NCI-H82 treated with DMSO at 0.1 percent for 48 hours (cell line): ENCODE measurements at regions not wholly inside any gene's neighbourhood (a gene's known extent, or its start where the extent isn't known, plus 50 kb on each side); places are given as distances from the start of the nearest gene placed in this dataset.

Experiments used
- DNase-seq: peaks from one replicate; lab custom pipeline; 2025; ENCODE audit not compliant: unreplicated experiment; lab: John Stamatoyannopoulos, UW

DNA sequence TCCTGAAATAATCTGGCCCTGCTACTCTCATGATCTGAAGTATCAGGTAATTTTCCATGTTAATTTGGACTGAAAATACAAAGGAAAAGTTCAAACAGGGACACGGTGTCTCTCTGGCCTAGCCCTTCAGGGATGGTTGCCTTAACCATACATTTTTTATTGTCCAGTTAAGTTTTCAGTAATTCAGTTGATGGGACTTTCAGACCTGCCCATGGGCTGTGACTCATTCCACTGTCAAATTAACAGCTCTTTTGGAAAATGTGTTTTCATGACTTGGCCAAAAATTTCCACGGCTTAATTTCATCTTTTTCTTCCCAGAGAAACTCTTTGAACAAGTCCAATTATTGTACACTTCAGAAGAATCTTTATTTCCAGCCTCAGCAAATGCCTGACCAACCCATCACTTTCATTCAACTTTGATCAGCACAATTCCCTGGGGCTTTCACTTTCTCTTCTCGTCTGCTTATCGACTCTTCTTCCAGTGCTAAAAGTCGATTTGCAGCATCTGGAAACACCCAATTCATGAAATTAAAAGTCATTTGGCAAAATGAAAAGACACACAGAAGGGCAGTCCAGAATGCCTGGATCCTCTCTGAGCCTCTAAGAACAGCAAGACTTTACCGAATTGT is 293.9 kb downstream of the RAB28 start:
- DNase-seq: no peak

DNA sequence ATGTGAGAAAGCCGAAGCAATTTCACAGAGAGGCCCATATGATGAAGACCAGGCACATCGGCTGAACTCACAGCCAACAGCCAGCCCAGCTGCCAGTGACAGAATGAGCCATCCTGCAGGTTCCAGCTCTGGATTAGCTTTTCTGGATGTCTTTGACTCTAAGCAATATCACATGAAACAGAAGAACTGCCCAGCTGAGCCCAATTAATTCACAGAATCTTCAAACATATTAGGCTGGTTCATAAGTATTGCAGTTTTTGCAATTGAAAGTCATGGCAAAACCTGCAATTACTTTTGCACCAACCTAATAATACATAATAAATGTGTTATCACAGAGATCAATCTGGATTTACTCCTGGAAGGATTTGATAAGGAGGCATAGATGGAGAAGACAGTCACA is 299.9 kb downstream of the RAB28 start:
- DNase-seq: no peak

DNA sequence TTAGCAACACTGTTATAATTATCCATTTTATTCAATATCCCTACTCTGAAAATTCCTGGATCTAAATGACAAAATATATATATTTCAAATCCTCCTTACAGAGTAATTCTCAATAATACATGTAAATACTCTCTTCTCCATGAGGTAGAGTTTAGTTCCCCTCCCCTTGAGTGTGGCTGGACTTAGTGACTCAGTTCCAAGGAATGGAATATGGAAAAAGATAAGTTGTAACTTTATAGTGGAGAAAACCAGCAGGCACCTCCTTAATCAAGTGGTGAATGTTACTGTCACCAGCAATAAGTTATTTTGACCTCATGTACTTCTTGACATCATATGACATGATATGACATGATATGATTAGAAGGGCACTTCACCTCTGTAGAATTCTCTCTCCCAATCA is 302.0 kb downstream of the RAB28 start:
- DNase-seq: no peak

DNA sequence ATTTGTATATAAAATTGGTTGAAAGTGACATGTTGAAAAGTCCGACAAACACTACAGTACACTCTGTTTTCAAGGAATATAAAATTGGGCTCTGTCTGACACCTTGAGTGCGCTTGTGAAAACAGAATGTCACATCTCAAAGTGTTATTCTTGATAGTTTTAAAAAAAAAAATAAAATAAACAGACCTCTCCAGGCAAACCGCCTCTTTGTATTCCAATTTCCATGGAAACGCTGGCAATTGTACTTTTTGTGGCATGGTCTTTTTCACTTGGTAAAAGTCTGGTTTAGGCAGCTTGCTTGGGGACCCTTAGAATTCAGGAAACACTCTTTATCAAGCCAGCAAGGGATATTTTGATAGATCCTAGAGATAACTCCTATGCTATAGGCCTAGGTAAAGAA is 302.5 kb downstream of the RAB28 start:
- DNase-seq: no peak

DNA sequence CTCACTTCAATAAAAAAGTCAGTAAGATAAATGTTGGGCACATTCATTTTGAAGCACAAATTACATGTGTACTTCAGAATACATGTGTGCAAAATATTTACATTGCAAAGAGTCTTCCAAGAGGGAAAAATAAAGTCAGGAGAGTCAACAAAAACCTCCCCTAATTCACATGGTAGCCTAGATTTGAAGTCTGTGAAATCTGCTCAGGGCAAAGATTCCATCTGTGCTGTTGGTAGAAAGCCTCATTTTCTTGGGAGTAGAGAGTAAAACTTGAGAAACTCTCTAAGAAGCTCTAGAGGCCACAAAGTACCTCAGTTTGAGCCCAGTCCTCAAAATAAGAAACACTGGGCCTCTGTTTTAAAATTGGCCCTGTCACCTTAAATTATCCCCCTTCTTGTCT is 303.4 kb downstream of the RAB28 start:
- DNase-seq: no peak

DNA sequence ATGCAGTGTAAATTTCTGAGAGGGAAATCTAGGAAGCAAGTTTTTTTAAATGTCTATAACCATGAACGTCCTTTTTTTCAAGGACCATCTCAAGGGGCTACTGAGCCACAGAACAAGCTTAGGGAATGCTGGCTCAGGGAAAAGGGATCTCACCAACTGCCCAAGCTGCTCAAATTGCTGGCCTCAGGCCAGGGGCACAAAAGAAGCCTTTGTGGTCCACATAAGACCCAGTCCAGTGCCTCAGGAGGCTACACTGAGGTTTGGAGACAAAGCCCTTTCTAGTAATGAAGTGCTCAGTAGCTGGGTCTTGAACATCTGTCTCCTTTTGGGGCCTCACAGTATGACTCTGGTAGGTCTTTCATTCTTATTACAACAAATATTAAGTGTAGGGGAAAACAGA is 305.5 kb downstream of the RAB28 start:
- DNase-seq: no peak

DNA sequence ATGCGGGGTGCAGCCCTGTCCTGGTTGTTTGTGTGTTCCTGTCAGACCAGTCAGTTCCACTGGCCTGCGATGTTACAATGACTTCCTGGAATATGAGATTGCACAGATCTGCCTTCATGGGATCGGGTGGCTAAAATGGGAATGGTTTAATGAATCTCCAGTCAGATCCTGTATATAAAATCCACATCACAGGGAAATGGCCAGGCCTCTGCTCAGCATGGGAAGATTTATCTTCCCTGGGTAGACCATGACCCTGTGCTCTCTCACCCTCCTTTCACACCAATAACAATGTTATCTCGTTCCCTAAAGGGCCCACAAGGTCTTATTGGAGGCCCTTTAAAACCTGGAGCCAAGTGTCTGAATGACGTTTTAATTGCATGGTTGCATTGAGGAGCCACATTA is 307.4 kb downstream of the RAB28 start:
- DNase-seq: no peak

DNA sequence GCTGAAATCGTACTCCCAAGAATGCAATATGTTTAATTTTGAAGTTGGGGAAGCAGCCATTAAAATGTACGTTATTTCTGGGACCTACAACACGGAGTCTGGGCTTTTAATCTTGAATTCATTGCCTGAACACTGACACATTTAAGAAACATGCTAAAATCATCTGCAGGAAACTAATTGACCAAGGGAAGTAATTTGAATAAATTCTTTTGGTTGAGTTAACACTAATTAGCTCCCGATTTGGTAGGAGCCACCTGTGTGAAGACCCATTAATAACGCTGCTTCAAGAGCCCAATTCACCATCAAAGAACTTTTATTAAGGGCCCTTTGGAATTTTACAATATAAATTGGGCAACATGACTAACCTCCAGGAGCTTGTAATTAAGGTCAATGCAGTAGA is 309.2 kb downstream of the RAB28 start:
- DNase-seq: no peak

DNA sequence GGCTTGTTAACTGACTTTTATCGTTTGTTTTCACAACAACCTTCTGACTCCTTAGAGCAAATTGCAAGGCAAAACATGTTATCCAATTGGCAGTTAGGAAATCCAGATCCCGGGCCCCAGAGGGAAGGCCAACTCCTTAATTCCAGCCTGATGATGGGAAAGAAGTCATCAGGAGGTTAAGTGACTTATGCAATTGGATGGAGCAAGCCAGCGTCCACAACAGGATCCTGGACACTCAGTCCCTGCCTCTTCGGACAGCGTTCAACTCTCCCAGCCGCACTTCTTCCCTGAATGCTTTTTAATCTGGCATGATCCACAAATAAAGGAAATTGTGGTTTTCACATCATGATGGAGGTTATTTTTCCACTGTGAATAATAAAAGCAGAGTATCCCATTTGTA is 310.1 kb downstream of the RAB28 start:
- no peak for DNase-seq

DNA sequence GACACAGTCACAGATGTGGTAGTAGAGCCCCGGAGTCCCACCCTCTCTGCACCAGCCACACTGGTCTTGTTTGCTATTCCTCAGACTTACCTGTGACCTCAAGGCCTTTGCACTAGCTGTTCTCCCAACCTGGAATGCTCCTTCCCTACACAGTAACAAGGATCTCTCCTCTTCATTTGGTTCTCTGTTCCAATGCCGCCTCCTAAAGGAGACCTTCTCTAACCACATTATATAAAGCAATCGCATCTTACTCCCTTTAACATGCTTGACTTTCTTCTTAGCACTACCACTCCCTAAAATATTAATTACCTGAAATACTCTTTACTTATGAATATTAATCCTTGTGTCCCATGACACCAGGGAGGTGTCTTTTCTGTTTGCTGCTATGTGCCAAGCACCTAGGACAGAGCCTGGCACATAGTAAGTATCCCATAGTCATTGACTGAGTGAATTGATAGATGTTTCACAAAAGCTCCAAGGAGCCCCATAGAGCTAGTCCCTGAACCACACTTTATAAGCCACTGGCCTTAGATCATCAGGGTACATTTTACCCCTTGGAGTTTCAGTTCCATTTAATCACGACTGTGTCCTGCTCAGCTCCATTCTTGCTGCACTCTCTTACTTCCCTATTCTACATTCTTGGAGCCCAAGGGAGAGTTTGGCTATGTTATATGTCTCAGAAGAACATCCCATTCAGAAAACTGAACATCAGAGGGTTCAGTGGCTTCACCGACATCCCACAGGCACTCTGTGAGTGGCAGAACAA is 312.7 kb downstream of the RAB28 start:
- no peak for DNase-seq

DNA sequence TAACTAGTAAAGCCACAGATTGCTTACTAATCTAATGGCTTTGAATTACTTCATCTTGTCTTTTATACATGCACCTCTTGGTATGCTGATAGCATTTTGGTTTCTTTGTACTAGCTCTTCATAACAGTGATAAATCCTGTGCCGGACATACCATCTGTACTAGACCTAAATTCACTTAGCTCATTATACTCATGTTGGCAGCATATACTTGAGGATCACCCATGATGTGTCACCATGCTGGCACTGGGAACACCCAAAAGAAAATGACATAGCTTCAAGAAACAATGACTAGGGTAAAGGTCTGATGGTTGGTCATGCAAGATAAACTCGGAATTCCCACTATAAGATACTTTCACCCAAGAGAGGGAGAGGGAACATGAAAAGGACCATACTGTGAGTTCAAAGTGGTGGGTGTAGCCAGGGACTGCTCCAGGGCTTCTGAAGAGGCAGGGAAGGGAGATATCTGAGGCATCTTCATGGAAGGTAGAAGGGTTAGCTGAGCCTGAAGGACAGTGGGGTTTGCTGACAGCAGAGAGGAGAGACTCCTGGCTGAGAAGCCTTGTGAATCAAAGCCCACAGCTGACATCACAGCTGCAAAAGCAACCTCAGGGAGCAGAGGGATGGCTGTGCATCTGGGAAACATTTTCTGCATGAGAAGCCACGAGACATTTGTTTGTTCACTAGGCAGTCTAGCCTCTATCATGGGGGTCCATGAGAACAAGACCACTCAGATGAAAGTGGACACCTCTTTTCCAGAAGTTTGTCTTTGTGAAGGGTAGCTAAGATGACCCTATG is 314.2 kb downstream of the RAB28 start:
- no peak for DNase-seq

DNA sequence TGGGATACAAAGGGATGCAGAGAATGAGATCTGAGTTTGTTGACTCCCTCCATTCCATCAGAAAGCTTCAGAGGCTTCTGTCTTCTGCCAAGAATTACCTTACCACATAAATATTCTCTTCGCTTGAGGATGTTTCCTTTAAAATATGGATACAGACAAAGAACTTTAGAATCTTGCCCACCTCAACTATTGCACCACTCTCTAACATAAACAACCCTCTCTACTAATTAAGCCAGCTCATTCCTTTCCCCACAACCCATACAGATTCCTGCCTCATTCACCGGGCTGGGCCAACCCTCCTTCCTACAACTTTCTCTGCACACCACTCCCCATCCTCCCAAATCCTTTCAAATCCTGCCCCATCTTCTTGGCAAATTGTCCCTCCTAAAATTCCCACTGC is 315.8 kb downstream of the RAB28 start:
- DNase-seq: no peak

DNA sequence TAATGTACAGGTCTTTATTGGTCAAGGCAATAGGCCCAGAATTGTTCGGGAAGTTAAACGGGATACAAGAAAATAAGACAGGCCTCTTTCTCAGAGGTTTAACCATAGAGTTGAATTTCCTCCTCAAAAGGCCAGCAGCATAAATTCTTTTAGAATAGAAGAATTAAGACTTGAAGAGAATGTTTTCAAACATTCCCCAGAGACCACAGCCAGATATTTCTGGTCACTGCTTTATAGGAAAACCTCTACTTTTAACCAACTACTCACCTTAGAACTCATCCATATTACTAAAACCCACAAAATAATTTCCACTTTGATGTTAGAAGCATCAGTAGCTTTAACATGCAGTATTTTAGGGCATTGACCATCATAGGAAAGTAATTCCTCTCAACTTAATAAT is 317.9 kb downstream of the RAB28 start:
- no peak for DNase-seq

DNA sequence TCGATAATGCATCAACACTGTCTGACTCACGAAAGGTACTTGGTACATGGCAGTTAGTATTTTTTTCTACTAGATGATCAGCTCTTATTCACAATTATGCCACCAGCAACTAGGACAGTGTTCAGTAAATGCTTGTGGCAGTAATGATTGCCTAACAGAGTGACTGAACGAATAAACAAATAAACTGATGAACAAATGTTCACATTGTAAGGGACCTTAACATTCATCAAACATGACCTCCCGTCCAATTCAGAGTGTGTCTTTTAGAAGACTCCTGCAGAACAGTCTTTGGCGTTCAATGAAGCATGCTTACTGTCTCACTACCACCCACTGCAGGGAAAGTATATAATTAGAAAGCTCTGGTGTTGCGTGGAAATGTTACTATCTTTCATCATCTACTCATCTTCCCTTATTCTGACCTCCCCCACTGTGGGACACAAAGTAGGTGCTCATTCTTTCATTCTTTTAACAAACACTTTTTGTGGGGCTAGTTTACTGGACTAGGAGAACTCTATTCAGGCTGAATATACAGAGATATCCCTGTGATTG is 319.3 kb downstream of the RAB28 start:
- DNase-seq: no peak

DNA sequence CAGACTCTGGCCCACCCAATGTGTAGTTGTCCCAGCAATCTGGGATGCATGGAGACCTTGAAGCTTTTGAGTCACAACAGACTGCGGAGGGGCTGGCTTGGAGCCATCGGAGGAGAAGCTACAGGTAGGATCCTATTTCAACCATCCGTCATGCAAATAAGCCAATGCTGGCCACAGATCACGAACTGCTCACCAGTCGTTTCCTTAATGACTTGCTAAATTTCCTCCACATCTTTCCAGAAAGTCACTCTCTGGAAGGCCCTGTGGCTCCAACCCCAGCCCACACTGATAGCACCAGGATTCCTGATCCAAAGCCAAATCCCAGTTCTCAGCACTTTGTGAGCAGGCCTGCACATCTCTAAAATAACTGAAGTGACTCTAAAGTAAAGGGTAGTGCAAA is 321.3 kb downstream of the RAB28 start:
- DNase-seq: no peak

DNA sequence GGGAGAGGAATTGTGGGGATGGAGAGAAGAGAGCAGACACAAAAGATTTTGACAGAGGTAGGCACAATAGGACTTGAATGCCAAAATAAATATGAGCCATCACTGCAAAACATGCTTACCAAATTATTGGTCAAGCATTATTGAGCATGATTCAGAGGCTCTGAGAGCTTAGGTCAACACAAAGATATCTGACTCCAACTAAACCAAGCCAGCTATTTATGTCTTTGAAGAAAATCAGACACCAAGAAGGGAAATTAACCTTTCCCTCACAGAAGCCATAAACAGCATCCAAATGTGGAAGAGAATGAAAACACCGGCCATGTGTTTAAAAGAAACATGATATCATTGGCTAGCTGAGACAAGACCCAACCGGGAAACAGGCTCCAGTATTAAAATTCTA is 323.2 kb downstream of the RAB28 start:
- DNase-seq: no peak

DNA sequence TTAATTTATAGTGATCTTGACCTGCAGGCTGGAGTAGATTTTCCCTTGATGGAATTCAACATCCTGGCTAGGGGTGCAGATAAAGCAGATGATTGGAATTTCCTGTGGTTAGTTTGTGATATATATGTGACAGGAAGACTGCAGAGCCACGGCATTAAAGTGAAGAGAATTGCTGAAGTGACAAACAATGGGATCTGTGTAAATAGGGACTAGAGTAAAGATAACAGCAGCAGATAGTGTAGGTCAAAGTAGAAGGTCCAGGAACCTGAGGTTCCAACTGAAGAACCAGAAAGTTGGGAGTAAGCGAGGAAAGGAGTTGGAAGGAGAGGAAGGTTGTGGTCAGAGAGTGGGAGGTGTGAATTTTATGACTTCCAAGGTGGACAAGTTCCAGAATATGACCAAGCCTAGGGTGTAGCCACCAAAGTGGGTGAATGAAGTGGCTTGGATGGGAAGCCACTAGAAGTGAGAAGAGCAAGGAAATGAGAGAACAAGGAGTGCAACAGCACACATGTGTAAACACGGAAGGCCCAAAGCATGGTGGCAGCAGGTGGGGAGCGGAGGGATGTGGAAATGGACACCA is 325.0 kb downstream of the RAB28 start:
- DNase-seq: no peak

DNA sequence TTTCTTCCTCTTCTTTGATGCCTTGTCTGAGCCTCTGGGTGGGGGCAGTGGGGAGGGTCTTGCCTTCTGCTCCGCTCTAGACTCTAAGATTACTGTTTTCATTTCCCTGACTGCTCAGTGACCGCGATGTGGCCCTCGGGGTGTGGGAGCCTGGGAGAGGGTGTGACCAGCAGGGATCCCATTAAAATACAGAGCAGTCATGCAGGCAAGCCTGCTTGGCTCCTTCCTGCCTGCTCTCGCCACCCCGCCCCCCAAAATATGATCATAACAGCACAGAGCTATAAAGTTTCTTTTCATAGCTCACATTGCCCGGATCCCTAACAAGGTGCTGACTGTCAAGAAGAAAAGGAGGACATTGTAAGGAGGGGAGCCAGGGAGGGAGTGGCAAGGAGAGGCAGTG is 332.9 kb downstream of the RAB28 start:
- DNase-seq: no peak

DNA sequence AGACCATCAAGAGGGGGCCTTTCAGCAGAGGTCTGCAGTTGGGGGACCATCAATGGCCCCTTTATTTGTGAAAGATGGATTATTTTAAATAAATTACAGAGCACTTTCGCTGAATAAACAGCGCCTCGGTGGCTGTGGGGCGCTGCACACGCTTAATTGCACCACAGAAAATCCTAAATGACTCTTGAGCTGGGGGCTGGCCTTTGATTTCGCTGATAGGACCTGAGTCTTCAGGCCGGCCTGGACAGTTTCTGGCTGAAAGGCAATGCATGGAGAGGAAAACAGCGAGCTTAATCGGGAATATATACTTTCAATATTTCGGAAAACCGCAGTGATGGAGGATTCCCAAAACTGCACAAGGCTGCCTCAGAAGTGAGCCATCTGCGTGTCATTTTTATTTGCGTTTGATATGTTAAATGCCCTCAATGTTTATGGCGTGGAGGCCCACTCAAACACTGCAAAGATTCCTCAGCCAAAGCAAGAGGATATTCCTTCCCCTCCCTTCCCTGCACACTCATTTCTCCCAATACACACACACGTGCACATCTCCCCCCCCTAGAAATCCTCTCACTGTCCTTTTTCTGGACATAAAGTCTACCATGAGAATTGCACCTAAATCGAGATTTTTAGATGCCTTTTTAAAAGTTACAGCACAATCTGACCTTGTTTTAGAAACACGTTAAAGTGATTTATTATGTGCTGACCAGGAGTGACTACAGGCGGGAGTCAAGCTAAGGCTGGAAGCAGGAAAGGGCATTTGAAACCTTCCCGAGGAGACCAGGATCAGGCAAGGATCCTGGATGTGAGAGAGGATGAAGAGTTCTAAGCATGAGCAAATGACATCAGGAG is 340.7 kb downstream of the RAB28 start:
- DNase-seq: no peak

DNA sequence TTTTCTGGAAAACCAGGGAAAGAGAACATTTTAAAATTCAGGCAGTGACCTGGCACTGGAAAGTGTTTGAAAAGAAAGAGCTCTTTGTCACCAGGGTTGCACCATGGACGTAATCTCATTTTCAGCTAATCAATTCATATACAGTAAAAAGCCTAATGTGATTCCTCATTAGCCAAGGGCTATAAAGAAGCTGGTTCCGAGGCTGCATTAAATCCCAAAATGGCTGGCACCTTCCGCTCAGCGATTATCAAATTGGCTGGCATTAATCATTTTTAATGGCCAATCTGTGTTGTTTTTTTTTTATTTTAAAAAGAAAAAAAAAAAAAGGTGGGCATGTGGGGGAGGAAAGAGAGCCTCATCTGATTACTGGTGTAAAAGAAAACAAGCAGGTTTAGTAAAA is 341.4 kb downstream of the RAB28 start:
- peak; percentile 18 for DNase-seq

DNA sequence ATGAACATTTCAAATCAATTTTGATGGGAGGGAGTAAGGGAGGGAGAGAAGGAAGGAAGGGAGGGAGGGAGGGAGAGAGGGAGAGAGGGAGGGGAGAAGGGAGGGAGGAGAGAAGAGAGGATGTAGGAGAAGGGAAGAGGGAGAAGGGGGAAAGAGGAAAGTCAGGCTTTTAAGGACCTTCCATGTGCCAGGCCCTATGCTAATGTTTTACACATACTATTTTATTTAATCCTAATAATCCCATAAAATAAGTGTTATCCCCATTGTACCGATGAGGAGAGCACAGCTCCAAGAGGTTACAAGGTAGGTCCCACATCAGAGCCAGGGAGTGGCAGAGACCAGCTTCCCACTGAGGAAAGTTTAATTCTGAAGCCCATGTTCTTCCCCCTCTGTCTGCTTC is 341.9 kb downstream of the RAB28 start:
- DNase-seq: no peak
